Peyer's patch (tissue), 4 donors: ENCODE measurements at regions not wholly inside any gene's neighbourhood (a gene's known extent, or its start where the extent isn't known, plus 50 kb on each side); places are given as distances from the start of the nearest gene placed in this dataset.
A peak's percentile ranks its signal among the peaks of the same experiment; 100 is the strongest.
"Not testable (repeated sequence)": the region's sequence is repeated elsewhere in the genome, so short reads cannot be mapped to it uniquely, and the experiment has no call there.

Experiments used
- DNase-seq, 3 donors: peaks; one replicate each; pipeline ENCODE4 v3.0.0-alpha.2; 2017 to 2019
- H3K27ac ChIP-seq, 4 donors: fragments of 200-600 bp; sonication (generic); one replicate each; pipeline ENCODE4 v1.5.1; 2016 to 2019
- H3K27me3 ChIP-seq, 2 donors: fragments of 200-600 bp; sonication (generic); one replicate each; pipeline ENCODE4 v1.5.1; 2019
- H3K36me3 ChIP-seq, 3 donors: fragments of 200-600 bp; sonication (generic); one replicate each; pipeline ENCODE4 v1.5.1; 2016 to 2019
- H3K4me1 ChIP-seq, 4 donors: fragments of 200-600 bp; sonication (generic); one replicate each; pipeline ENCODE4 v1.5.1; 2016 to 2019
- H3K4me3 ChIP-seq, 4 donors: fragments of 200-600 bp; sonication (generic); 1 replicate in 3 of 4; 2 replicates in 1 of 4; pipeline ENCODE4 v1.5.1; 2016 to 2019; ENCODE audit warnings: mild to moderate bottlenecking in 1 of 4
- H3K9me3 ChIP-seq, 4 donors: fragments of 200-600 bp; sonication (generic); one replicate each; pipeline ENCODE4 v1.5.1; 2016 to 2019; ENCODE audit warnings: mild to moderate bottlenecking in 1 of 4
- CTCF ChIP-seq, 6 experiments: fragments of 450-650 bp in 4 of 6; fragments of 200-600 bp in 2 of 6; sonication (generic) in 1 of 6; IDR thresholded peaks; one replicate each; pipeline ENCODE4 v1.5.1; 2017 to 2019; ENCODE audit warnings: antibody characterized with exemption in 6 of 6, mild to moderate bottlenecking in 3 of 6, moderate library complexity in 1 of 6
- POLR2A ChIP-seq, 2 donors: fragments of 450-650 bp; IDR thresholded peaks; one replicate each; pipeline ENCODE4 v1.5.1; 2017; ENCODE audit warnings: antibody characterized with exemption in 2 of 2, mild to moderate bottlenecking in 2 of 2, moderate library complexity in 2 of 2

GRCh38 chrX:107296184-107296583 lies 89.8 kb downstream of the DNAAF6 start:
- not testable (repeated sequence) for H3K4me3 ChIP-seq, H3K9me3 ChIP-seq, H3K27ac ChIP-seq, DNase-seq, H3K36me3 ChIP-seq, H3K27me3 ChIP-seq, H3K4me1 ChIP-seq

GRCh38 chrX:107298276-107298675 lies 91.9 kb downstream of the DNAAF6 start:
- no peak for TF ChIP-seq CTCF (IDR thresholded peaks at IDR 0.05)
- no peak for TF ChIP-seq POLR2A (IDR thresholded peaks at IDR 0.05)
- H3K27ac ChIP-seq = no peak overlapping the region
- no peak overlapping the region for H3K4me3 ChIP-seq
- DNase-seq = no peak
- no peaks in the 10 kb centered on the region for H3K4me1 ChIP-seq
- H3K36me3 ChIP-seq = no peaks in the 10 kb centered on the region
- H3K27me3 ChIP-seq = no peaks in the 10 kb centered on the region
- H3K9me3 ChIP-seq = no peaks in the 10 kb centered on the region

- H3K4me3 ChIP-seq = no peak overlapping the region
- TF ChIP-seq POLR2A (IDR thresholded peaks at IDR 0.05) = no peak
- no peak for TF ChIP-seq CTCF (IDR thresholded peaks at IDR 0.05)
- no peaks in the 10 kb centered on the region for H3K9me3 ChIP-seq
- H3K4me1 ChIP-seq = no peaks in the 10 kb centered on the region
- no peaks in the 10 kb centered on the region for H3K36me3 ChIP-seq
- H3K27ac ChIP-seq = no peak overlapping the region
- DNase-seq = no peak
- no peaks in the 10 kb centered on the region for H3K27me3 ChIP-seq
Measured at GRCh38 chrX:107301253-107301652, 94.8 kb downstream of the DNAAF6 start.

- DNase-seq = no peak
Measured at GRCh38 chrX:107304141-107304540, 97.7 kb downstream of the DNAAF6 start.

GRCh38 chrX:107323786-107324492 lies 117.5 kb downstream of the DNAAF6 start:
- no peak for DNase-seq
- no peak for TF ChIP-seq POLR2A (IDR thresholded peaks at IDR 0.05)
- no peak for TF ChIP-seq CTCF (IDR thresholded peaks at IDR 0.05)
- Histone ChIP-seq H3K27ac (no peak overlapping the region), H3K4me3 (no peak overlapping the region), H3K4me1 (no peaks in the 10 kb centered on the region), H3K36me3 (no peaks in the 10 kb centered on the region), H3K27me3 (no peaks in the 10 kb centered on the region), H3K9me3 (no peaks in the 10 kb centered on the region)

More at GRCh38 chrX:107304141-107304540, 97.7 kb downstream of the DNAAF6 start:
- Histone ChIP-seq H3K27ac (no peak overlapping the region), H3K4me1 (no peaks in the 10 kb centered on the region), H3K27me3 (no peaks in the 10 kb centered on the region), H3K36me3 (no peaks in the 10 kb centered on the region), H3K9me3 (no peaks in the 10 kb centered on the region), H3K4me3 (no peak overlapping the region)
- TF ChIP-seq POLR2A (IDR thresholded peaks at IDR 0.05) = no peak
- no peak for TF ChIP-seq CTCF (IDR thresholded peaks at IDR 0.05)

- no peaks in the 10 kb centered on the region for H3K27me3 ChIP-seq
- DNase-seq = no peak
- H3K27ac ChIP-seq = no peak overlapping the region
- no peaks in the 10 kb centered on the region for H3K36me3 ChIP-seq
- TF ChIP-seq POLR2A (IDR thresholded peaks at IDR 0.05) (no peak), CTCF (IDR thresholded peaks at IDR 0.05) (peak in 1 of 6 experiments; percentile 15)
- no peaks in the 10 kb centered on the region for H3K4me1 ChIP-seq
- no peak overlapping the region for H3K4me3 ChIP-seq
- H3K9me3 ChIP-seq = no peaks in the 10 kb centered on the region
Measured at GRCh38 chrX:107324493-107325310, 118.3 kb downstream of the DNAAF6 start.
